BE2C (cell line): ENCODE measurements at regions not wholly inside any gene's neighbourhood (a gene's known extent, or its start where the extent isn't known, plus 50 kb on each side); places are given as distances from the start of the nearest gene placed in this dataset.

Source experiments
- DNase-seq: peaks from one replicate; pipeline ENCODE4 v3.0.0-alpha.2; 2020
- H3K27me3 ChIP-seq: fragments of 250-450 bp; sonication (Bioruptor Pico); 2 replicates; pipeline ENCODE4 v1.5.1; 2020; ENCODE audit warnings: mild to moderate bottlenecking
- H3K36me3 ChIP-seq: fragments of 250-450 bp; sonication (Bioruptor Pico); 2 replicates; pipeline ENCODE4 v1.5.1; 2020; ENCODE audit warnings: mild to moderate bottlenecking
- H3K4me1 ChIP-seq: fragments of 250-450 bp; sonication (Bioruptor Pico); 2 replicates; pipeline ENCODE4 v1.5.1; 2020
- H3K4me3 ChIP-seq: 2 replicates; pipeline ENCODE4 v1.5.1; 2011; ENCODE audit warnings: low read depth, low read length
- H3K9me3 ChIP-seq: fragments of 250-450 bp; sonication (Bioruptor Pico); 2 replicates; pipeline ENCODE4 v1.5.1; 2020
- CTCF ChIP-seq: IDR thresholded peaks from 2 replicates; pipeline ENCODE4 v1.5.1; 2012; ENCODE audit warnings: mild to moderate bottlenecking, low read depth, low read length

DNA sequence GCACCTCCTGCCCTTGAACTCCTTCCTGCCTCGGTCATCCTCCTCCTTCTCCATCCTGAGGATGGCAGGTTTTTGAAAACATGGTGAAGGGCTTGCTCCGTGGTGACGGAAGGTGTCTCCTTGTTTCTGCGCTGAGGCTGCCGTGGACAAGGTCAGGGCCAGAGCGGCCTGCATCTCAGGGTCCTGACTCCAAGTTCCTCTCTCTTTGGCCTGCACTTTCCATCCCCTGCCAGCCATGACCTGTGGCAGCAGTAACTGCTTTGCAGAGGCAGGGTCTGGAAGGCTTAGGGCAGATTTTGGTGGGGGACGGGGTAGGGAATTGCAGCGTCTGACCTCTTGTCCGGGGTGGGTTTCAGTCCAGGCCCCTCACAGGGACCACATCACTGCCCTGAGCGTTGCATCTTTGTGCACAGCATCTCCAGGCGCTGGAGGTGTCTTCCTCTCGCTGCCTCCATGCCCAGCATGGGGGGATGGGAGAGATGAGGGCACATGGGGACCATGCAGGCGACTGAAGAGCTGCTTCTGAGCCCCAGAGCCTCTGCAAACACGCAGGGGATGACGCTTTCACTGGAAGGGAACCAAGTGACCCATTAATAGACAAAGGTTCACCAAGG is 216.8 kb downstream of the TEX29 start:
- DNase-seq, result no peak
- Histone ChIP-seq H3K27me3 (peaks cover 88% of the 10 kb centered on the region), H3K4me3 (no peak overlapping the region), H3K4me1 (no peaks in the 10 kb centered on the region), H3K36me3 (no peaks in the 10 kb centered on the region), H3K9me3 (no peaks in the 10 kb centered on the region)
- TF ChIP-seq CTCF, result no peak

GRCh38 chr13:111537843-111538499 is 217.5 kb downstream of the TEX29 start:
- H3K4me3 ChIP-seq, result no peak overlapping the region
- H3K9me3 ChIP-seq, result no peaks in the 10 kb centered on the region
- no peak for DNase-seq
- no peaks in the 10 kb centered on the region for H3K4me1 ChIP-seq
- H3K27me3 ChIP-seq, result peaks cover 80% of the 10 kb centered on the region
- H3K36me3 ChIP-seq, result no peaks in the 10 kb centered on the region
- TF ChIP-seq CTCF, result no peak

DNA sequence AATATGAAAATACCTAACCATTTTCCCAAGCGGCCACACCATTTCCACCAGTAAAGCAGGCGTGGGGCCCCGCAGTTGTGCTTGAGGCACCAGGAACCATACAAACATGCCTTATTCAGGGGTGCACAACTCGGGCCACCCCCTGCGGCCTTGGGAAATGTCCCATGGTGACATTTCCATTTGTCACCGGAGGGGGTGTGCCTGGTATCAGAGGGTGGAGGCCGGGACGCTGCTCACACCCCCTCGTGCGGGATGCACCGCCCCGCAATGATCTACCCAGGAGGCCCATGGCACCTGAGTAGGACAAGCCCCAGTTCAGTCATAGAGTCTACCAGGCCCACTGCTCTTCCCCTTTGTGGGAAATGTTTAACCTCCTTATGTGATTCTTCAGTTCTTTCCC is 218.8 kb downstream of the TEX29 start:
- no peak for DNase-seq
- H3K27me3 ChIP-seq, result peaks cover 67% of the 10 kb centered on the region
- H3K36me3 ChIP-seq, result no peaks in the 10 kb centered on the region
- H3K4me3 ChIP-seq, result no peak overlapping the region
- TF ChIP-seq CTCF, result no peak
- H3K4me1 ChIP-seq, result no peaks in the 10 kb centered on the region
- no peaks in the 10 kb centered on the region for H3K9me3 ChIP-seq

DNA sequence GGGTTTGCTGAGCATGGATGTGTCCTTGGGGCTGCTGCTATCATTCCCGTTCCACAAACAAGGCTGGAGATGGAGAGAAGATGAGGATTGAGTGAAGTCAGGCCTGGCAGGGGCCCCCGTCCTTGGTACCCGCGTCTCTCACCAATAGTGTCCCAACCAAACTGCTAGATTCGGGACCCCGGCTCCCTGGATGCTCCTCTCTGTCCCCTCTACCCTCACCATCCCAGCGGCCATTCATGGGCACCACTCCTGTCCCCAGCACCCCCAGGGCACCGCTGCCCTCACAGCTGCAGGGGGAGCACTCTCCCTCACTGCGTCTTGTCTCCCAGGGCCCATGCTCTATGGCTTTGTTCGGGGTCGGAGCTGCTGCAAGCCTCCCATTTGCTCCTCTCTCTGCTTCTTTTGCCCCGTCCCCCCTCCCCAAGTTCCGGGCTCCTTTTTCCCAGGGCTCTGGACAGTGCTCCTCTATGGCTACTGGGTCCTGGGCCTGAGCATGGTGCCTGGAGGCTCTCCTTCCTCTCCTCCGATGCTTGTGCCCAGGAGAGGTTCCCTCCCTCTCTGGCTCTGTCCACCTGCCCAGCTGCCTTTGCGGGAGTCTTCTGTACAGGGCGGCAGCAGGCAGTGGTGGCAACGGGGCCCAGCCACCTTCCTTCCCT is 219.5 kb downstream of the TEX29 start:
- TF ChIP-seq CTCF, result no peak
- no peaks in the 10 kb centered on the region for H3K36me3 ChIP-seq
- no peaks in the 10 kb centered on the region for H3K9me3 ChIP-seq
- no peak overlapping the region for H3K4me3 ChIP-seq
- no peaks in the 10 kb centered on the region for H3K4me1 ChIP-seq
- H3K27me3 ChIP-seq, result peaks cover 61% of the 10 kb centered on the region
- DNase-seq, result no peak

DNA sequence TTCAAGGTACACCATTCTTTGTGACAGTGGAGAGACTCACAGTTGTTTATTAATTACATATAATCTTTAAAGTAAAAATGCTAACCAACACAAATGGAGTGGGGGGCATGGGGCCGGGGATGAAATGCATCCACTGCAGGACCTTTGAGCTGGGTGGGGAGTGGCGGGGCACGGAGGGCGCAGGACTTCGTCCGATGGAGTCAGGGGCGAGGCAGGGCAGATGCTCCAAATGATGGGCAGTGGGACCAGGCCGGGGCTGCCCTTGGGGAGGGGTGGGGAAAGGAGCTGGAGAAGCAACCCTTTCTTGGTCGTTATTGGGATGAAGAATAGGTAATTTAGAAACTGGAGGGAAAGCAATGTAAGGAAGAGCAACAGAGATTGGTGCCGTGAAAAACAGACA is 220.0 kb downstream of the TEX29 start:
- TF ChIP-seq CTCF, result no peak
- Histone ChIP-seq H3K36me3 (no peaks in the 10 kb centered on the region), H3K27me3 (peaks cover 55% of the 10 kb centered on the region)

GRCh38 chr13:111541345-111541744 is 220.9 kb downstream of the TEX29 start:
- DNase-seq, result no peak
- TF ChIP-seq CTCF, result no peak
- H3K27me3 ChIP-seq, result peaks cover 46% of the 10 kb centered on the region
- H3K36me3 ChIP-seq, result no peaks in the 10 kb centered on the region
- no peaks in the 10 kb centered on the region for H3K9me3 ChIP-seq
- H3K4me1 ChIP-seq, result no peaks in the 10 kb centered on the region
- H3K4me3 ChIP-seq, result no peak overlapping the region

More for the DNA sequence above, 220.0 kb downstream of the TEX29 start:
- no peaks in the 10 kb centered on the region for H3K4me1 ChIP-seq
- no peaks in the 10 kb centered on the region for H3K9me3 ChIP-seq
- no peak for DNase-seq
- H3K4me3 ChIP-seq, result no peak overlapping the region
